Sigmoid colon (tissue), 6 donors: ENCODE measurements at regions not wholly inside any gene's neighbourhood (a gene's known extent, or its start where the extent isn't known, plus 50 kb on each side); places are given as distances from the start of the nearest gene placed in this dataset.

Experiments
- DNase-seq: peaks from one replicate; pipeline ENCODE4 v3.0.0-alpha.2; 2019
- H3K27ac ChIP-seq, 4 donors: fragments of 200-600 bp; sonication (generic); one replicate each; pipeline ENCODE4 v1.5.1; 2016 to 2019; ENCODE audit warnings: mild to moderate bottlenecking in 1 of 4
- H3K27me3 ChIP-seq, 3 donors: fragments of 200-600 bp; sonication (generic); one replicate each; pipeline ENCODE4 v1.5.1; 2019; ENCODE audit warnings: mild to moderate bottlenecking in 1 of 3
- H3K36me3 ChIP-seq, 4 donors: fragments of 200-600 bp; sonication (generic); one replicate each; pipeline ENCODE4 v1.5.1; 2016 to 2019
- H3K4me1 ChIP-seq, 4 donors: fragments of 200-600 bp; sonication (generic); one replicate each; pipeline ENCODE4 v1.5.1; 2017 to 2019
- H3K4me3 ChIP-seq, 4 donors: fragments of 200-600 bp; sonication (generic); one replicate each; pipeline ENCODE4 v1.5.1; 2017 to 2019; ENCODE audit warnings: mild to moderate bottlenecking in 2 of 4, moderate library complexity in 1 of 4
- H3K9me3 ChIP-seq, 4 donors: fragments of 200-600 bp in 3 of 4; sonication (generic) in 3 of 4; one replicate each; pipeline versions ENCODE4 v1.5.1 to v1.6.1; 2013 to 2019
- CTCF ChIP-seq, 4 experiments: fragments of 450-650 bp in 3 of 4; fragments of 200-600 bp in 1 of 4; IDR thresholded peaks; one replicate each; pipeline ENCODE4 v1.5.1; 2016 to 2019; ENCODE audit warnings: antibody characterized with exemption in 4 of 4, mild to moderate bottlenecking in 3 of 4, moderate library complexity in 2 of 4
- EP300 ChIP-seq, 4 donors: sonication (generic); formaldehyde crosslinking; IDR thresholded peaks; one replicate each; pipeline ENCODE4 v1.6.1; 2017; ENCODE audit warnings: antibody characterized with exemption in 4 of 4
- POLR2A ChIP-seq, 2 donors: fragments of 450-650 bp; IDR thresholded peaks; one replicate each; pipeline ENCODE4 v1.6.1; 2016; ENCODE audit warnings: antibody characterized with exemption in 2 of 2, mild to moderate bottlenecking in 2 of 2, moderate library complexity in 2 of 2
- POLR2AphosphoS5 ChIP-seq, 4 donors: sonication (generic); formaldehyde crosslinking; IDR thresholded peaks; one replicate each; pipeline ENCODE4 v1.6.1; 2017; ENCODE audit warnings: antibody characterized with exemption in 4 of 4
- WGBS, 2 donors: extraction: QIAGEN DNeasy Blood & Tissue Kit; methylation state at CpG; one replicate each; pipeline ENCODE4 v1.1.7; 2013; 5-methylcytosine and 5-hydroxymethylcytosine counted together
- intact Hi-C: fragments of 100-400 bp; cut with DNase I; formaldehyde crosslinking; loops from one replicate; pipeline ENCODE4 v1.15.1; 2023
- donor health status: healthy with polysubstance abuse.
- donor health status: healthy.

- Histone ChIP-seq H3K27me3 (no peaks in the 10 kb centered on the region), H3K9me3 (no peaks in the 10 kb centered on the region), H3K4me3 (no peak overlapping the region), H3K4me1 (no peaks in the 10 kb centered on the region), H3K36me3 (no peaks in the 10 kb centered on the region), H3K27ac (no peak overlapping the region)
- no peak for DNase-seq
- no peak for TF ChIP-seq POLR2AphosphoS5 (IDR thresholded peaks at IDR 0.05)
- TF ChIP-seq POLR2A (IDR thresholded peaks at IDR 0.05), result no peak
- TF ChIP-seq CTCF (IDR thresholded peaks at IDR 0.05), result no peak
- TF ChIP-seq EP300 (IDR thresholded peaks at IDR 0.05), result no peak
- WGBS, 2 donors, result 72 to 82% methylated on average over 4 of the region's 4 CpGs
- intact Hi-C loops, result no loop called here
Observed at GRCh38 chr6:767755-768512, 75.0 kb upstream of the EXOC2 start.

GRCh38 chr6:766625-767024, 73.7 kb upstream of the EXOC2 start:
- Histone ChIP-seq H3K36me3 (no peaks in the 10 kb centered on the region), H3K4me3 (no peak overlapping the region), H3K27ac (no peak overlapping the region), H3K4me1 (peaks cover 0 to under 1% (median 0%) of the 10 kb centered on the region in 4 donors), H3K9me3 (no peaks in the 10 kb centered on the region), H3K27me3 (no peaks in the 10 kb centered on the region)
- WGBS, 2 donors, result 45 to 64% methylated on average over 5 of the region's 5 CpGs
- intact Hi-C loops, result no loop called here
- DNase-seq, result no peak
- TF ChIP-seq POLR2AphosphoS5 (IDR thresholded peaks at IDR 0.05), result no peak
- no peak for TF ChIP-seq POLR2A (IDR thresholded peaks at IDR 0.05)
- no peak for TF ChIP-seq CTCF (IDR thresholded peaks at IDR 0.05)
- no peak for TF ChIP-seq EP300 (IDR thresholded peaks at IDR 0.05)

- peak overlapping the region in 3 of 4 donors; percentile 26 to 30 (median 29) for H3K4me3 ChIP-seq
- H3K27ac ChIP-seq, result peak overlapping the region in 3 of 4 donors; percentile 6 to 43 (median 40)
- intact Hi-C loops, result no loop called here
- WGBS, 2 donors, result 20 to 63% methylated on average over 13 of the region's 13 CpGs
- no peak for DNase-seq
- peaks cover 0 to 5% (median 2%) of the 10 kb centered on the region in 4 donors for H3K4me1 ChIP-seq
- H3K36me3 ChIP-seq, result no peaks in the 10 kb centered on the region
- H3K27me3 ChIP-seq, result no peaks in the 10 kb centered on the region
- no peaks in the 10 kb centered on the region for H3K9me3 ChIP-seq
- TF ChIP-seq CTCF (IDR thresholded peaks at IDR 0.05), result no peak
- no peak for TF ChIP-seq EP300 (IDR thresholded peaks at IDR 0.05)
- no peak for TF ChIP-seq POLR2AphosphoS5 (IDR thresholded peaks at IDR 0.05)
Observed at GRCh38 chr6:761997-762396, 69.1 kb upstream of the EXOC2 start.

- peaks cover 0 to 3% (median 0%) of the 10 kb centered on the region in 4 donors for H3K9me3 ChIP-seq
- H3K27me3 ChIP-seq, result no peaks in the 10 kb centered on the region
- no peak for TF ChIP-seq EP300 (IDR thresholded peaks at IDR 0.05)
- TF ChIP-seq POLR2AphosphoS5 (IDR thresholded peaks at IDR 0.05), result no peak
- TF ChIP-seq POLR2A (IDR thresholded peaks at IDR 0.05), result no peak
- no peak for TF ChIP-seq CTCF (IDR thresholded peaks at IDR 0.05)
- H3K27ac ChIP-seq, result peak overlapping the region in 3 of 4 donors; percentile 6 to 43 (median 40)
- no peak for DNase-seq
- H3K4me3 ChIP-seq, result peak overlapping the region in 3 of 4 donors; percentile 26 to 30 (median 29)
- peaks cover 0 to 5% (median 2%) of the 10 kb centered on the region in 4 donors for H3K4me1 ChIP-seq
- H3K36me3 ChIP-seq, result no peaks in the 10 kb centered on the region
- 81 to 86% methylated on average over 48 of the region's 48 CpGs for WGBS, 2 donors
- intact Hi-C loops, result no loop called here
Observed at GRCh38 chr6:760982-761955, 68.3 kb upstream of the EXOC2 start.
